ENCODE measurements at regions not wholly inside any gene's neighbourhood (a gene's known extent, or its start where the extent isn't known, plus 50 kb on each side); places are given as distances from the start of the nearest gene placed in this dataset.

DNA sequence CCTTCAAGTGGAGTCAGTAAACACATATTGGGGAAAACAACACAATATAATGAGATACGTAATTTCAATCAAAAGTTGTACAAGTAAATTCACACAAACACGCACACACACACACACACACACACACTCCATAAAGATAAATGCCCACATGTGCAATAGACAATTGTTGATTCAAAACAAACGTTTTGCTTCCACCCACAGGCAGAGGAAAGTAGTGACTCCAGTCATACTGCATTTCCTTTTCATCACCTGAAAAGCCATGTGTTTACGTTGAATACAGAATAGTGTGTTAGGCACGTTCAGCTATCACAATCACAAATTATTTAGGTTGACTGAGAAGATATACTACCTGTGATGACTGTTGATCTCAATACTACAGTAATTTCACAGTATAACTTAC is 443.8 kb upstream of the MANEA start:
- DNase-seq (ENCODE audit: unreplicated experiment): peak; percentile 22
- CTCF ChIA-PET: interaction anchor here (0.5 to 0.6 kb wide), 2 partner anchors 267 to 357 kb away, joined by 3 to 4 read pairs; no protein-coding TSS in a partner anchor
- TF ChIP-seq, protein P1, sequence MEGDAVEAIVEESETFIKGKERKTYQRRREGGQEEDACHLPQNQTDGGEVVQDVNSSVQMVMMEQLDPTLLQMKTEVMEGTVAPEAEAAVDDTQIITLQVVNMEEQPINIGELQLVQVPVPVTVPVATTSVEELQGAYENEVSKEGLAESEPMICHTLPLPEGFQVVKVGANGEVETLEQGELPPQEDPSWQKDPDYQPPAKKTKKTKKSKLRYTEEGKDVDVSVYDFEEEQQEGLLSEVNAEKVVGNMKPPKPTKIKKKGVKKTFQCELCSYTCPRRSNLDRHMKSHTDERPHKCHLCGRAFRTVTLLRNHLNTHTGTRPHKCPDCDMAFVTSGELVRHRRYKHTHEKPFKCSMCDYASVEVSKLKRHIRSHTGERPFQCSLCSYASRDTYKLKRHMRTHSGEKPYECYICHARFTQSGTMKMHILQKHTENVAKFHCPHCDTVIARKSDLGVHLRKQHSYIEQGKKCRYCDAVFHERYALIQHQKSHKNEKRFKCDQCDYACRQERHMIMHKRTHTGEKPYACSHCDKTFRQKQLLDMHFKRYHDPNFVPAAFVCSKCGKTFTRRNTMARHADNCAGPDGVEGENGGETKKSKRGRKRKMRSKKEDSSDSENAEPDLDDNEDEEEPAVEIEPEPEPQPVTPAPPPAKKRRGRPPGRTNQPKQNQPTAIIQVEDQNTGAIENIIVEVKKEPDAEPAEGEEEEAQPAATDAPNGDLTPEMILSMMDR (IDR thresholded peaks at IDR 0.05; ENCODE audit: unreplicated experiment): peak; percentile 61
- H3K9me3 Mint-ChIP-seq (ENCODE audit: unreplicated experiment): no peaks in the 10 kb centered on the region
- no peaks in the 10 kb centered on the region for H3K36me3 Mint-ChIP-seq (ENCODE audit: insufficient read depth, unreplicated experiment)
- no peak overlapping the region for H3K27ac Mint-ChIP-seq (ENCODE audit: low read depth, unreplicated experiment)
- H3K27me3 Mint-ChIP-seq (ENCODE audit: insufficient read depth, unreplicated experiment): peaks cover 58% of the 10 kb centered on the region
- no TSS peak for BruUV-seq (replicated peaks)
- intact Hi-C loops (cut with micrococcal nuclease): loop anchor here (1.0 to 2.0 kb wide), 3 partner anchors 41 to 809 kb away; no protein-coding TSS in a partner anchor
- H3K4me3 Mint-ChIP-seq (ENCODE audit: unreplicated experiment): no peak overlapping the region
- no peaks in the 10 kb centered on the region for H3K4me1 Mint-ChIP-seq (ENCODE audit: insufficient read depth, unreplicated experiment)
- POLR2A ChIA-PET: no interaction called here

DNA sequence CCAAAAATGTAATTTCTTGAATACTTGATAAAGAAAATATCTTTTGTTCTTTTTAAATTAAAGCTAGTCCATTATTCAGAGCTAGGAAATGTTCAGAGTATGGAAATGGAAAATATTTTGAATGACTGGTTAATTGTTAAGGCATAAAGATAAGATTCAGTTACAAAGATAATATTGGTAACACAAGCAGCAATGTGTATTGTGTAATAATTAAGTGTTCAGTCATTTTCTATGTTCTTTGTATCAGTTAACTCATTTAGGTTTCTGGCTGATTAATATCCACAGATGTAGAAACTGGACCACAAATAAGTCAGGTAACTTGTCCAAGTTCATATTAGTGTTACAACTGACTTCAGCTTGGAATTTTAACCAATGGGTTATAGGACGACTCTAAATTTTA is 442.2 kb upstream of the MANEA start:
- peaks cover 50% of the 10 kb centered on the region for H3K27me3 Mint-ChIP-seq (ENCODE audit: insufficient read depth, unreplicated experiment)
- no peak for DNase-seq (ENCODE audit: unreplicated experiment)
- TF ChIP-seq, protein P1 (IDR thresholded peaks at IDR 0.05; ENCODE audit: unreplicated experiment): no peak
- no peaks in the 10 kb centered on the region for H3K4me1 Mint-ChIP-seq (ENCODE audit: insufficient read depth, unreplicated experiment)
- BruUV-seq (replicated peaks): no TSS peak
- no peak overlapping the region for H3K27ac Mint-ChIP-seq (ENCODE audit: low read depth, unreplicated experiment)
- intact Hi-C loops (cut with micrococcal nuclease): no loop called here
- H3K4me3 Mint-ChIP-seq (ENCODE audit: unreplicated experiment): no peak overlapping the region
- ChIA-PET CTCF (no interaction called here), POLR2A (no interaction called here)
- no peaks in the 10 kb centered on the region for H3K36me3 Mint-ChIP-seq (ENCODE audit: insufficient read depth, unreplicated experiment)
- H3K9me3 Mint-ChIP-seq (ENCODE audit: unreplicated experiment): no peaks in the 10 kb centered on the region

DNA sequence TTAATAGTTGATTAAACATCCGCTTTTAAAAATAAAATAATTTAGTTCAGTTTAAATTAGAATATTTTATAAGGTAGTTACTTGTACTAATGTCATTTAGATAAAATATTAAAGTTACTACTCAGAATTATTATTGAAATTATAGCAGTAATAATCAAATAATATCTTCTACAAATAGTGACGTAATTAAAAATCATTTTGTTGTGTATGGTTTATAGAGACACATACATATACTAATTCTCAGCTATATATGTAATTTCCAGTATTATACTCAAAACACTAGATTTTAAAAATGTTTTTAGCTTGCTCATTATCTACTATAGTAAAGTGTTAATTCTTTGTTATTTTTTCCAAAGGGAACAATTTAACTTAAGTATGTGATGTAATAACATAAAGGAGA is 435.2 kb upstream of the MANEA start:
- H3K27ac Mint-ChIP-seq (ENCODE audit: low read depth, unreplicated experiment): no peak overlapping the region
- DNase-seq (ENCODE audit: unreplicated experiment): no peak
- POLR2A ChIA-PET: no interaction called here
- intact Hi-C loops (cut with micrococcal nuclease): no loop called here
- peaks cover 61% of the 10 kb centered on the region for H3K27me3 Mint-ChIP-seq (ENCODE audit: insufficient read depth, unreplicated experiment)
- BruUV-seq (replicated peaks): no TSS peak
- H3K9me3 Mint-ChIP-seq (ENCODE audit: unreplicated experiment): no peaks in the 10 kb centered on the region
- H3K36me3 Mint-ChIP-seq (ENCODE audit: insufficient read depth, unreplicated experiment): no peaks in the 10 kb centered on the region
- H3K4me3 Mint-ChIP-seq (ENCODE audit: unreplicated experiment): no peak overlapping the region
- CTCF ChIA-PET: no interaction called here
- TF ChIP-seq, protein P1 (IDR thresholded peaks at IDR 0.05; ENCODE audit: unreplicated experiment): no peak
- H3K4me1 Mint-ChIP-seq (ENCODE audit: insufficient read depth, unreplicated experiment): no peaks in the 10 kb centered on the region

DNA sequence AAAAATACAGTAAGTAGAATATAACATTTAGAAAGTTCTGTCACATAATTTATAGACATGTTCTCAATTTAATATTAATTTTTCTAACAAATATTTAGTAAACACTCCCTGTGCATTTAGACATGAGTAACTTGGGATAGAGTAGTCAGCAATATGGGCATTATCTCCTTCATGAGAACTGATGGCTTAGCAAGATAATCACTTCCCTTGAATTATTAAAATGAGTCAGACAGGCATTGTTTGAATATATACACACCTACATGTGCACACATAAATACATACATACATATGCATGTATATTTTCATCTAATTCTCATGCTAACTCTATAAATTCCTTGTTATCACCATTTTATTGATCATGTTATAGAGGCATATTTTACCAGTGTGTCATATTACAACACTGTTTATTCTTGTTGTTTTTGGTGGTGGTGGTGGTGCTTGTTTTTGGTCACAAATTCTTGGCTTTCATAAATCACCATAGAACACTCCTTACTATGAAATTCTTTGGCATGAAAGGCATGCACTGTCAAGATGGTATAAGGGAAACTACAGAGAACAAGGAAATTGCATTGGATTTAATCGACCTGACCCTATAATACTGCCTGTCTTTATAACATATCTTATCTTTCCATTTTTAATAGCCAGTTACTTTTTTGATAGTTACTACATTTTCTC is 434.5 kb upstream of the MANEA start:
- peaks cover 65% of the 10 kb centered on the region for H3K27me3 Mint-ChIP-seq (ENCODE audit: insufficient read depth, unreplicated experiment)
- TF ChIP-seq, protein P1 (IDR thresholded peaks at IDR 0.05; ENCODE audit: unreplicated experiment): no peak
- H3K36me3 Mint-ChIP-seq (ENCODE audit: insufficient read depth, unreplicated experiment): no peaks in the 10 kb centered on the region
- ChIA-PET POLR2A (no interaction called here), CTCF (interaction anchor here (0.8 kb wide), 1 partner anchor 73 kb away, joined by 4 read pairs; no protein-coding TSS in a partner anchor)
- no peak for DNase-seq (ENCODE audit: unreplicated experiment)
- H3K27ac Mint-ChIP-seq (ENCODE audit: low read depth, unreplicated experiment): no peak overlapping the region
- no peaks in the 10 kb centered on the region for H3K4me1 Mint-ChIP-seq (ENCODE audit: insufficient read depth, unreplicated experiment)
- H3K4me3 Mint-ChIP-seq (ENCODE audit: unreplicated experiment): no peak overlapping the region
- H3K9me3 Mint-ChIP-seq (ENCODE audit: unreplicated experiment): no peaks in the 10 kb centered on the region
- no TSS peak for BruUV-seq (replicated peaks)
- intact Hi-C loops (cut with micrococcal nuclease): no loop called here
